HG03521 (cell line): ENCODE measurements at regions not wholly inside any gene's neighbourhood (a gene's known extent, or its start where the extent isn't known, plus 50 kb on each side); places are given as distances from the start of the nearest gene placed in this dataset.

Source experiments
- ATAC-seq: cut with Tn5 transposase; IDR thresholded peaks from one replicate; pipeline ENCODE4 v1.9.1; 2021; ENCODE audit warnings: mild to moderate bottlenecking, moderate library complexity; ENCODE audit not compliant: unreplicated experiment

GRCh38 chr18:27838225-27838624, 338.7 kb downstream of the CDH2 start:
- no peak for ATAC-seq

GRCh38 chr18:27826101-27826500, 350.8 kb downstream of the CDH2 start:
- no peak for ATAC-seq

- ATAC-seq: no peak
Observed at GRCh38 chr18:27825689-27826088, 351.2 kb downstream of the CDH2 start.

- ATAC-seq: no peak
Observed at GRCh38 chr18:27824841-27825681, 351.9 kb downstream of the CDH2 start.

- no peak for ATAC-seq
Observed at GRCh38 chr18:27824275-27824674, 352.7 kb downstream of the CDH2 start.

GRCh38 chr18:27823053-27823452, 353.9 kb downstream of the CDH2 start:
- ATAC-seq: no peak

- no peak for ATAC-seq
Observed at GRCh38 chr18:27808683-27809082, 368.2 kb downstream of the CDH2 start.

- ATAC-seq: no peak
Observed at GRCh38 chr18:27803957-27804356, 373.0 kb downstream of the CDH2 start.

- no peak for ATAC-seq
Observed at GRCh38 chr18:27797484-27797883, 379.4 kb downstream of the CDH2 start.

GRCh38 chr18:27794181-27794926, 382.6 kb downstream of the CDH2 start:
- no peak for ATAC-seq

GRCh38 chr18:27793013-27793785, 383.7 kb downstream of the CDH2 start:
- no peak for ATAC-seq

- no peak for ATAC-seq
Observed at GRCh38 chr18:27789406-27789805, 387.5 kb downstream of the CDH2 start.

- ATAC-seq: no peak
Observed at GRCh38 chr18:27787547-27787946, 389.4 kb downstream of the CDH2 start.

GRCh38 chr18:27785815-27786471, 391.0 kb downstream of the CDH2 start:
- ATAC-seq: no peak

GRCh38 chr18:27780061-27780745, 396.7 kb downstream of the CDH2 start:
- no peak for ATAC-seq

- no peak for ATAC-seq
Observed at GRCh38 chr18:27778925-27779324, 398.0 kb downstream of the CDH2 start.

GRCh38 chr18:27778441-27778840, 398.5 kb downstream of the CDH2 start:
- ATAC-seq: no peak

- no peak for ATAC-seq
Observed at GRCh38 chr18:27772081-27772480, 404.8 kb downstream of the CDH2 start.

- no peak for ATAC-seq
Observed at GRCh38 chr18:27771571-27771970, 405.4 kb downstream of the CDH2 start.

GRCh38 chr18:27769152-27769551, 407.8 kb downstream of the CDH2 start:
- ATAC-seq: no peak
